Skeletal muscle satellite cell (primary cell): ENCODE measurements at regions not wholly inside any gene's neighbourhood (a gene's known extent, or its start where the extent isn't known, plus 50 kb on each side); places are given as distances from the start of the nearest gene placed in this dataset.

Experiments
- H3K27me3 ChIP-seq: 2 replicates; pipeline ENCODE4 v1.7.0; 2013; ENCODE audit warnings: low read length; ENCODE audit not compliant: control insufficient read depth, insufficient read depth
- H3K36me3 ChIP-seq: 2 replicates; pipeline ENCODE4 v1.7.0; 2013; ENCODE audit warnings: mild to moderate bottlenecking, control low read depth, low read length; ENCODE audit not compliant: insufficient read depth
- H3K4me1 ChIP-seq: 2 replicates; pipeline ENCODE4 v1.7.0; 2013; ENCODE audit warnings: low read length; ENCODE audit not compliant: control insufficient read depth, insufficient read depth
- H3K4me2 ChIP-seq: 2 replicates; pipeline ENCODE4 v1.7.0; 2013; ENCODE audit warnings: mild to moderate bottlenecking, low read length
- H3K4me3 ChIP-seq: 2 replicates; pipeline ENCODE4 v1.7.0; 2013; ENCODE audit warnings: low read length
- H3K9ac ChIP-seq: 2 replicates; pipeline ENCODE4 v1.7.0; 2013; ENCODE audit warnings: mild to moderate bottlenecking, low read depth, low read length, moderate library complexity
- H3K9me3 ChIP-seq: replicated peaks from 2 replicates; pipeline ENCODE4 v1.7.0; 2013; ENCODE audit warnings: mild to moderate bottlenecking, control low read depth, low read length

DNA sequence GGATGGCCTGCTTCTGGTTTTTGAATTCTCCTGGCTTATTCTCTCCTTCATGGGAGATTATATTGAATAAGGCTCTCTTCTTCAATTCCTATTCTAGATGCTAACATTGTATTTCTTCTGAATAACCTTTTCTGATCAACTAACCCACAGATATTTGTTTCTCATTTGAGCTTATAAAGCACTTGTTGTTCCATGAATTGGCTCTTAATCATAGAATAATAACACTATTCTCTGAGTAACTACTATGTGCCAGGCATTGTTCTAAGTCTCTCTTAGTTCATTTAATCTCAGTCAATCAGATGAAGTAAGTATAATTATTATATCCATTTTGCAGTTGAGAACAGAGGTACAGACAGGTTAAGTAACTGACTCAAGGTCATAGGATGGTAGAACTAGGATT lies 136.3 kb upstream of the MLIP start:
- Histone ChIP-seq H3K27me3 (no peaks in the 10 kb centered on the region), H3K9ac (no peak overlapping the region), H3K36me3 (no peaks in the 10 kb centered on the region), H3K4me2 (no peak overlapping the region), H3K4me1 (no peaks in the 10 kb centered on the region), H3K4me3 (no peak overlapping the region), H3K9me3 (no peaks in the 10 kb centered on the region)

DNA sequence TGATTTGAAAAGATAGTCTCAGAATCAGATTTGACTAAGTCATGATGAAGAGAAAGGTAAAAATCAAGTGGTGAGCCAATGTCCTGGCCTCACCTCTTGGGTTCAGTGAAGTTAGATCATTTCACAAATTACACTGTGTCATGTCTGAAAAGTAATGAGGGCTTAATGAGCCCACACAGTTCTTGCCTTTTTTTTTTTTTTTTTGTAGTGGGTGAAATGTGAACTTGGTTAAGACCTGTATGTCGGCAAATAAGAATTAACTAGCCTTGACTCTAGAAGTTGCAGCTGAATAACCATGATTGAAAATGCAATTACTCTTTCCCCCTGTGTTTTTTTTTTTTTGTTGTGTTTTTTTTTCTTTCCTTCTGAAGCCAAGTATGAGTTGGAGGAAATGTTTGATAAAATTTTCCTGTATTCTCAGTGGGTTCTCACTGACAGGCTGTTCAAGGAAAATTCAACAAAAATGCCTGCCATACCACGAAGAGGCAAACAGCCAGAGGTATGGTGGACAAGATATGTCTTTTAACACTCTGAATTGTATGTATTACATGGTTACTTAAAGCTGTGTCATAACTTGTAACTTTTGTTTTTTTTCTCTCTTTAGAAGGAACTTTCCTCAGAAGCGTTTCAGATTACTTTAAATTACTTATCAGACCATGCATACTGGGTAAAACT lies 135.2 kb upstream of the MLIP start:
- H3K36me3 ChIP-seq = no peaks in the 10 kb centered on the region

GRCh38 chr6:53977551-53977950 lies 133.7 kb upstream of the MLIP start:
- no peaks in the 10 kb centered on the region for H3K9me3 ChIP-seq
- H3K9ac ChIP-seq = no peak overlapping the region
- no peaks in the 10 kb centered on the region for H3K27me3 ChIP-seq
- H3K4me1 ChIP-seq = peaks cover 5% of the 10 kb centered on the region
- H3K4me2 ChIP-seq = no peak overlapping the region
- H3K36me3 ChIP-seq = no peaks in the 10 kb centered on the region
- H3K4me3 ChIP-seq = no peak overlapping the region

More for the DNA sequence above, 135.2 kb upstream of the MLIP start:
- Histone ChIP-seq H3K4me2 (no peak overlapping the region), H3K9me3 (no peaks in the 10 kb centered on the region), H3K4me1 (no peaks in the 10 kb centered on the region), H3K27me3 (no peaks in the 10 kb centered on the region), H3K9ac (no peak overlapping the region), H3K4me3 (no peak overlapping the region)

DNA sequence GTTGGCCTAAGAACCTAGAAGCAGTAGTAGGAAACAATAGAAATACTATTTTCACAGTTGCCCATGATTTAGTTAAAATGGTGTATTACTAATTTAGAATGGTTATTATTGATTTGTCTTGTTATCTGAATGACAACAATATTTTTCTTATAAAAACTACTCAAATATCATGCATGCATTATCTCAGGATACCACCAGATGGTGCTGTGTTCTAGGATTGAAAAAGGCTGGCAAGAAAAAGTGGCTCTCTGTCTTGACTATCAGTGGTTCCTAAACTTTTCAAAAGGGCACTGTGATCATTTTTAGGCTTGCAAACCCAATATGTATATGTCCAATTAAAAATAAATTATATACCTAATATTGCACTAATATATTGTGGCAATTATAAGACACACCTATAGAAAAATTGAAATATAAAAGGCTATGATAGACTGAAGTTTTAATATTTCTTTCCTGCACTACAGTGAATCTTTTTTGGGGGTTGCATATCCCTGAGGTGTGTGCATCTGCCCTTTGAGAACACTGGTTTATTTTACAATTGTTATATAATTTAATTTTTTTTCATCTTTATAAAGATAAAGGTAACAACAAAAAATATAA lies 131.7 kb upstream of the MLIP start:
- Histone ChIP-seq H3K4me1 (peaks cover 23% of the 10 kb centered on the region), H3K9ac (no peak overlapping the region), H3K9me3 (no peaks in the 10 kb centered on the region), H3K36me3 (no peaks in the 10 kb centered on the region), H3K27me3 (no peaks in the 10 kb centered on the region), H3K4me3 (no peak overlapping the region), H3K4me2 (no peak overlapping the region)

- Histone ChIP-seq H3K4me2 (no peak overlapping the region), H3K27me3 (no peaks in the 10 kb centered on the region), H3K4me3 (no peak overlapping the region), H3K4me1 (peaks cover 47% of the 10 kb centered on the region), H3K9ac (no peak overlapping the region), H3K36me3 (no peaks in the 10 kb centered on the region), H3K9me3 (no peaks in the 10 kb centered on the region)
Observed at GRCh38 chr6:53982366-53983050, 128.7 kb upstream of the MLIP start.

GRCh38 chr6:53983301-53983700 lies 127.9 kb upstream of the MLIP start:
- H3K27me3 ChIP-seq = no peaks in the 10 kb centered on the region
- H3K4me3 ChIP-seq = no peak overlapping the region
- peak overlapping the region; percentile 8 for H3K9ac ChIP-seq
- H3K9me3 ChIP-seq = no peaks in the 10 kb centered on the region
- H3K4me1 ChIP-seq = peaks cover 47% of the 10 kb centered on the region
- no peak overlapping the region for H3K4me2 ChIP-seq
- no peaks in the 10 kb centered on the region for H3K36me3 ChIP-seq

- Histone ChIP-seq H3K4me2 (peak overlapping the region; percentile 72), H3K9ac (peak overlapping the region; percentile 72), H3K4me3 (peak overlapping the region; percentile 48), H3K36me3 (no peaks in the 10 kb centered on the region), H3K27me3 (no peaks in the 10 kb centered on the region), H3K4me1 (peaks cover 47% of the 10 kb centered on the region), H3K9me3 (no peaks in the 10 kb centered on the region)
Observed at GRCh38 chr6:53984163-53984562, 127.1 kb upstream of the MLIP start.

GRCh38 chr6:53984581-53984980 lies 126.7 kb upstream of the MLIP start:
- peak overlapping the region; percentile 48 for H3K4me3 ChIP-seq
- peak overlapping the region; percentile 72 for H3K4me2 ChIP-seq
- peak overlapping the region; percentile 72 for H3K9ac ChIP-seq
- no peaks in the 10 kb centered on the region for H3K9me3 ChIP-seq
- peaks cover 47% of the 10 kb centered on the region for H3K4me1 ChIP-seq
- no peaks in the 10 kb centered on the region for H3K36me3 ChIP-seq
- H3K27me3 ChIP-seq = no peaks in the 10 kb centered on the region

DNA sequence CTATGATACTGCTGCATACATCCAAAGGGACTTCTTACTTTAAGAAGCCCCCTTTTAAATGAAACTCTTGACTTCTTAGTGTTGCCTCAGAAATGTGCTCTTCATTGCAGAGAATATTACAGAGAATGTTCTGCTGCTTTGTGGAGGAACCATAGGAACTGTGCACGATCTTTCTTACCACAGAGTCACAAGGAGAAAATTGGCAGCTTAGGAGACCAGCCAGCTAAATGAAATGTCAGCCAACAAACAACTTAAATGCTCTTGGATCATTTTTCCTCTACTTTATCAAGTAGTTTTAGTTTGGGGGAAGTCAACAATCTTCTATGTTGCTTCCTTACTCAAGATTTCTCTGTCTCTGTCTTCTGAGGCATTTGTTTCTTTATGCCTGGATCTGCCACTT lies 125.9 kb upstream of the MLIP start:
- peaks cover 47% of the 10 kb centered on the region for H3K4me1 ChIP-seq
- peak overlapping the region; percentile 72 for H3K4me2 ChIP-seq
- H3K9ac ChIP-seq = peak overlapping the region; percentile 72
- H3K9me3 ChIP-seq = no peaks in the 10 kb centered on the region
- H3K27me3 ChIP-seq = no peaks in the 10 kb centered on the region
- no peaks in the 10 kb centered on the region for H3K36me3 ChIP-seq
- H3K4me3 ChIP-seq = no peak overlapping the region

DNA sequence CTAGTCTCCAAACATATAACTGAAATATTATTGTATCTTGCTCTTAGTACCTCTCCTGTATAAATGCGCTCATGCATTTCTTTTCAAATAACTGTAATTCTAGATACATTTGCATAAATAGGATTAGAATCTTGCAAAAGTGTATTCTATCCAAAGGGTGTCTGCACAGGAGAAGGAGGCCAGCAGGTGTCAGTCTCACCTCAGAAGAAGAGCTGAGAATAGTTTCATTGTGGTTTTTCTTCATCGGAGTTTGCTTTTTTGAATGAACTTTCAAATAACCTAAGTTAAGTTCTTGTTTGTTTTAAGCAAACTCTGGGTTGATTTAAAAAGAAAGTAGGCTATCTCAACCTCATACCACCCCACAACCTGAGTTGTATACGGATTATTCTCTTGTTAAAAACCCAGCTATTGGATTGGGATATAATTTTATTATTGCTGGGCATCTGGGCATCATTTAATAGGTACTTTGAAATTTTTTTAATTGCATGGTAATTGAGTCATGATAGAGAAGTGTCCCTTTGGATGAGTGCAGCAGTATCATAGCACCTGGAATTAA lies 125.0 kb upstream of the MLIP start:
- Histone ChIP-seq H3K4me1 (peaks cover 47% of the 10 kb centered on the region), H3K9ac (peak overlapping the region; percentile 44), H3K36me3 (no peaks in the 10 kb centered on the region), H3K9me3 (no peaks in the 10 kb centered on the region), H3K4me2 (peak overlapping the region; percentile 32), H3K4me3 (no peak overlapping the region), H3K27me3 (no peaks in the 10 kb centered on the region)

- no peaks in the 10 kb centered on the region for H3K36me3 ChIP-seq
- H3K9ac ChIP-seq = peak overlapping the region; percentile 44
- H3K4me1 ChIP-seq = peaks cover 47% of the 10 kb centered on the region
- no peaks in the 10 kb centered on the region for H3K9me3 ChIP-seq
- H3K27me3 ChIP-seq = no peaks in the 10 kb centered on the region
- H3K4me3 ChIP-seq = no peak overlapping the region
- peak overlapping the region; percentile 32 for H3K4me2 ChIP-seq
Observed at GRCh38 chr6:53986721-53987521, 124.3 kb upstream of the MLIP start.
